ENCODE measurements at regions not wholly inside any gene's neighbourhood (a gene's known extent, or its start where the extent isn't known, plus 50 kb on each side); places are given as distances from the start of the nearest gene placed in this dataset.

- DNase-seq, result no peak
These were observed 206.5 kb upstream of the PPP2R2D start for GRCh38 chr10:131694168-131694780.

- no peak for DNase-seq
These were observed 205.9 kb upstream of the PPP2R2D start for GRCh38 chr10:131694781-131695495.

- DNase-seq, result no peak
These were observed 205.2 kb upstream of the PPP2R2D start for GRCh38 chr10:131695496-131696165.

- no peak for DNase-seq
These were observed 203.2 kb upstream of the PPP2R2D start for GRCh38 chr10:131697476-131698128.

- no peak for DNase-seq
These were observed 202.6 kb upstream of the PPP2R2D start for GRCh38 chr10:131698232-131698631.

GRCh38 chr10:131698986-131699385, 201.8 kb upstream of the PPP2R2D start:
- no peak for DNase-seq

GRCh38 chr10:131700032-131700431, 200.8 kb upstream of the PPP2R2D start:
- DNase-seq, result no peak

- no peak for DNase-seq
These were observed 200.3 kb upstream of the PPP2R2D start for GRCh38 chr10:131700506-131700905.

- no peak for DNase-seq
These were observed 199.5 kb upstream of the PPP2R2D start for GRCh38 chr10:131701131-131701947.

- DNase-seq, result no peak
These were observed 198.1 kb upstream of the PPP2R2D start for GRCh38 chr10:131702531-131703356.

GRCh38 chr10:131703541-131703940, 197.3 kb upstream of the PPP2R2D start:
- DNase-seq, result no peak

- DNase-seq, result no peak
These were observed 196.9 kb upstream of the PPP2R2D start for GRCh38 chr10:131703941-131704340.

- DNase-seq, result no peak
These were observed 194.3 kb upstream of the PPP2R2D start for GRCh38 chr10:131706476-131706875.

- no peak for DNase-seq
These were observed 193.9 kb upstream of the PPP2R2D start for GRCh38 chr10:131706952-131707351.

GRCh38 chr10:131708225-131708880, 192.5 kb upstream of the PPP2R2D start:
- no peak for DNase-seq

GRCh38 chr10:131710142-131710861, 190.5 kb upstream of the PPP2R2D start:
- no peak for DNase-seq

GRCh38 chr10:131722121-131722520, 178.7 kb upstream of the PPP2R2D start:
- DNase-seq, result no peak

GRCh38 chr10:131722525-131723264, 178.1 kb upstream of the PPP2R2D start:
- no peak for DNase-seq

GRCh38 chr10:131723297-131724168, 177.3 kb upstream of the PPP2R2D start:
- DNase-seq, result no peak
